ENCODE measurements at regions not wholly inside any gene's neighbourhood (a gene's known extent, or its start where the extent isn't known, plus 50 kb on each side); places are given as distances from the start of the nearest gene placed in this dataset.

GRCh38 chr3:70517124-70517890 is 204.9 kb upstream of the MDFIC2 start:
- TF ChIP-seq CTCF (IDR thresholded peaks at IDR 0.05; ENCODE audit: low read length, missing control alignments) = no peak
- no peak for DNase-seq (ENCODE audit: low read depth)
- H3K4me3 ChIP-seq (replicated peaks; ENCODE audit: low read depth, low read length) = no peak overlapping the region

- DNase-seq (ENCODE audit: low read depth) = no peak
- no peak for TF ChIP-seq CTCF (IDR thresholded peaks at IDR 0.05; ENCODE audit: low read length, missing control alignments)
- no peak overlapping the region for H3K4me3 ChIP-seq (replicated peaks; ENCODE audit: low read depth, low read length)
Measured at GRCh38 chr3:70516076-70516475, 203.6 kb upstream of the MDFIC2 start.

- DNase-seq (ENCODE audit: low read depth) = no peak
- no peak for TF ChIP-seq CTCF (IDR thresholded peaks at IDR 0.05; ENCODE audit: low read length, missing control alignments)
- no peak overlapping the region for H3K4me3 ChIP-seq (replicated peaks; ENCODE audit: low read depth, low read length)
Measured at GRCh38 chr3:70507486-70507885, 195.0 kb upstream of the MDFIC2 start.

GRCh38 chr3:70506775-70507174 is 194.3 kb upstream of the MDFIC2 start:
- H3K4me3 ChIP-seq (replicated peaks; ENCODE audit: low read depth, low read length) = no peak overlapping the region
- no peak for DNase-seq (ENCODE audit: low read depth)
- no peak for TF ChIP-seq CTCF (IDR thresholded peaks at IDR 0.05; ENCODE audit: low read length, missing control alignments)

GRCh38 chr3:70501561-70501960 is 189.1 kb upstream of the MDFIC2 start:
- no peak for TF ChIP-seq CTCF (IDR thresholded peaks at IDR 0.05; ENCODE audit: low read length, missing control alignments)
- no peak overlapping the region for H3K4me3 ChIP-seq (replicated peaks; ENCODE audit: low read depth, low read length)
- no peak for DNase-seq (ENCODE audit: low read depth)

GRCh38 chr3:70488816-70489215 is 176.4 kb upstream of the MDFIC2 start:
- no peak for TF ChIP-seq CTCF (IDR thresholded peaks at IDR 0.05; ENCODE audit: low read length, missing control alignments)
- H3K4me3 ChIP-seq (replicated peaks; ENCODE audit: low read depth, low read length) = no peak overlapping the region
- no peak for DNase-seq (ENCODE audit: low read depth)

GRCh38 chr3:70488131-70488530 is 175.7 kb upstream of the MDFIC2 start:
- H3K4me3 ChIP-seq (replicated peaks; ENCODE audit: low read depth, low read length) = no peak overlapping the region
- TF ChIP-seq CTCF (IDR thresholded peaks at IDR 0.05; ENCODE audit: low read length, missing control alignments) = no peak
- DNase-seq (ENCODE audit: low read depth) = no peak
